HG03039 (cell line): ENCODE measurements at regions not wholly inside any gene's neighbourhood (a gene's known extent, or its start where the extent isn't known, plus 50 kb on each side); places are given as distances from the start of the nearest gene placed in this dataset.
"Not testable (repeated sequence)": the region's sequence is repeated elsewhere in the genome, so short reads cannot be mapped to it uniquely, and the experiment has no call there.

Experiments used
- ATAC-seq: cut with Tn5 transposase; IDR thresholded peaks from one replicate; pipeline ENCODE4 v1.9.1; 2021; ENCODE audit warnings: mild to moderate bottlenecking, moderate library complexity; ENCODE audit not compliant: unreplicated experiment

GRCh38 chr5:10018201-10019069 lies 231.3 kb downstream of the ATPSCKMT start:
- no peak for ATAC-seq

- ATAC-seq, result no peak
Observed at GRCh38 chr5:10017786-10018185, 231.9 kb downstream of the ATPSCKMT start.

- not testable (repeated sequence) for ATAC-seq
Observed at GRCh38 chr5:10016559-10016958, 233.1 kb downstream of the ATPSCKMT start.

GRCh38 chr5:10015681-10016080 lies 234.0 kb downstream of the ATPSCKMT start:
- ATAC-seq, result not testable (repeated sequence)

GRCh38 chr5:10009802-10010201 lies 239.9 kb downstream of the ATPSCKMT start:
- ATAC-seq, result no peak

- no peak for ATAC-seq
Observed at GRCh38 chr5:9987101-9987500, 262.6 kb downstream of the ATPSCKMT start.

GRCh38 chr5:9977070-9977469 lies 272.6 kb downstream of the ATPSCKMT start:
- ATAC-seq, result no peak

GRCh38 chr5:9976621-9977020 lies 273.1 kb downstream of the ATPSCKMT start:
- no peak for ATAC-seq

GRCh38 chr5:9972059-9972458 lies 277.6 kb downstream of the ATPSCKMT start:
- no peak for ATAC-seq

- ATAC-seq, result no peak
Observed at GRCh38 chr5:9971301-9971700, 278.4 kb downstream of the ATPSCKMT start.

- no peak for ATAC-seq
Observed at GRCh38 chr5:9958914-9959313, 290.8 kb downstream of the ATPSCKMT start.

- ATAC-seq, result no peak
Observed at GRCh38 chr5:9957214-9957613, 292.5 kb downstream of the ATPSCKMT start.

- no peak for ATAC-seq
Observed at GRCh38 chr5:9956725-9957124, 293.0 kb downstream of the ATPSCKMT start.

GRCh38 chr5:9955586-9955985 lies 294.1 kb downstream of the ATPSCKMT start:
- no peak for ATAC-seq

- no peak for ATAC-seq
Observed at GRCh38 chr5:9954869-9955268, 294.8 kb downstream of the ATPSCKMT start.

GRCh38 chr5:9953691-9954090 lies 296.0 kb downstream of the ATPSCKMT start:
- ATAC-seq, result no peak

- no peak for ATAC-seq
Observed at GRCh38 chr5:9951865-9952516, 297.7 kb downstream of the ATPSCKMT start.

GRCh38 chr5:9947944-9948343 lies 301.7 kb downstream of the ATPSCKMT start:
- ATAC-seq, result no peak

GRCh38 chr5:9947225-9947714 lies 302.4 kb downstream of the ATPSCKMT start:
- no peak for ATAC-seq

- ATAC-seq, result no peak
Observed at GRCh38 chr5:9932770-9933169, 302.6 kb upstream of the TAS2R1 start.

- ATAC-seq, result no peak
Observed at GRCh38 chr5:9930156-9930555, 300.0 kb upstream of the TAS2R1 start.

- ATAC-seq, result no peak
Observed at GRCh38 chr5:9928326-9928725, 298.2 kb upstream of the TAS2R1 start.
